Renal cortical epithelial cell (primary cell): ENCODE measurements at regions not wholly inside any gene's neighbourhood (a gene's known extent, or its start where the extent isn't known, plus 50 kb on each side); places are given as distances from the start of the nearest gene placed in this dataset.

ENCODE experiments used
- DNase-seq: peaks from one replicate; pipeline ENCODE4 v3.0.0-alpha.2; 2011; ENCODE audit warnings: low read depth

- DNase-seq = no peak
Measured at GRCh38 chr2:15765211-15765610, 173.5 kb downstream of the DDX1 start.

- DNase-seq = no peak
Measured at GRCh38 chr2:15765686-15766302, 174.1 kb downstream of the DDX1 start.

- DNase-seq = no peak
Measured at GRCh38 chr2:15766303-15766861, 174.0 kb upstream of the MYCN start.

GRCh38 chr2:15766911-15767597 is 173.3 kb upstream of the MYCN start:
- DNase-seq = no peak

GRCh38 chr2:15767679-15768078 is 172.7 kb upstream of the MYCN start:
- no peak for DNase-seq

GRCh38 chr2:15768142-15768541 is 172.2 kb upstream of the MYCN start:
- DNase-seq = no peak

- DNase-seq = peak; percentile 48
Measured at GRCh38 chr2:15768615-15769014, 171.7 kb upstream of the MYCN start.

- no peak for DNase-seq
Measured at GRCh38 chr2:15769235-15769634, 171.1 kb upstream of the MYCN start.

- DNase-seq = no peak
Measured at GRCh38 chr2:15769676-15770547, 170.4 kb upstream of the MYCN start.

GRCh38 chr2:15770606-15771005 is 169.7 kb upstream of the MYCN start:
- DNase-seq = no peak

- no peak for DNase-seq
Measured at GRCh38 chr2:15771124-15771523, 169.2 kb upstream of the MYCN start.

GRCh38 chr2:15772086-15772595 is 168.2 kb upstream of the MYCN start:
- DNase-seq = no peak

GRCh38 chr2:15772681-15773080 is 167.7 kb upstream of the MYCN start:
- DNase-seq = no peak

GRCh38 chr2:15773204-15773603 is 167.1 kb upstream of the MYCN start:
- no peak for DNase-seq

GRCh38 chr2:15773846-15774245 is 166.5 kb upstream of the MYCN start:
- no peak for DNase-seq

- DNase-seq = no peak
Measured at GRCh38 chr2:15775753-15776628, 164.4 kb upstream of the MYCN start.

GRCh38 chr2:15776629-15776919 is 163.8 kb upstream of the MYCN start:
- peak; percentile 36 for DNase-seq

- DNase-seq = no peak
Measured at GRCh38 chr2:15776992-15777702, 163.2 kb upstream of the MYCN start.

GRCh38 chr2:15777795-15778371 is 162.5 kb upstream of the MYCN start:
- DNase-seq = no peak

GRCh38 chr2:15778529-15779219 is 161.7 kb upstream of the MYCN start:
- no peak for DNase-seq
